GM23338 (cell line): ENCODE measurements at regions not wholly inside any gene's neighbourhood (a gene's known extent, or its start where the extent isn't known, plus 50 kb on each side); places are given as distances from the start of the nearest gene placed in this dataset.

Experiments
- ATAC-seq: fragments of 200-7000 bp; cut with Tn5 transposase; 3 replicates; pipeline ENCODE4 v1.9.1; 2020
- DNase-seq: peaks from one replicate; pipeline ENCODE4 v3.0.0-alpha.2; 2015; ENCODE audit warnings: low spot score
- H2AFZ ChIP-seq: fragments of 200-600 bp; sonication (generic); 2 replicates; pipeline ENCODE4 v1.8.0; 2016; ENCODE audit warnings: antibody characterized with exemption, mild to moderate bottlenecking, moderate library complexity
- H3F3A ChIP-seq: fragments of 200-600 bp; sonication (generic); replicated peaks from 2 replicates; pipeline ENCODE4 v1.8.0; 2017; ENCODE audit warnings: antibody characterized with exemption, mixed run types, low read depth
- H3K27ac ChIP-seq: fragments of 200-600 bp; sonication (generic); 2 replicates; pipeline ENCODE4 v1.6.1; 2016; ENCODE audit warnings: low read depth
- H3K27me3 ChIP-seq: fragments of 200-600 bp; sonication (generic); 2 replicates; pipeline ENCODE4 v1.8.0; 2016; ENCODE audit warnings: mild to moderate bottlenecking, mixed run types, moderate library complexity; ENCODE audit not compliant: insufficient read depth
- H3K36me3 ChIP-seq: fragments of 200-600 bp; sonication (generic); 2 replicates; pipeline ENCODE4 v1.8.0; 2016; ENCODE audit warnings: mild to moderate bottlenecking; ENCODE audit not compliant: insufficient read depth
- H3K4me1 ChIP-seq: fragments of 200-600 bp; sonication (generic); 2 replicates; pipeline ENCODE4 v1.8.0; 2016; ENCODE audit warnings: mild to moderate bottlenecking, moderate library complexity; ENCODE audit not compliant: insufficient read depth
- H3K4me2 ChIP-seq: fragments of 200-600 bp; sonication (generic); 2 replicates; pipeline ENCODE4 v1.7.1; 2017; ENCODE audit warnings: mixed run types
- H3K4me3 ChIP-seq: fragments of 200-600 bp; sonication (generic); 2 replicates; pipeline ENCODE4 v1.6.1; 2016; ENCODE audit warnings: mixed run types
- H3K79me2 ChIP-seq: fragments of 200-600 bp; sonication (generic); replicated peaks from 2 replicates; pipeline ENCODE4 v1.8.0; 2017; ENCODE audit warnings: mild to moderate bottlenecking; ENCODE audit not compliant: insufficient read depth
- H3K9me2 ChIP-seq: fragments of 200-600 bp; sonication (generic); 2 replicates; pipeline ENCODE4 v1.8.0; 2017; ENCODE audit not compliant: insufficient read depth
- H4K20me1 ChIP-seq: fragments of 200-600 bp; sonication (generic); replicated peaks from 2 replicates; pipeline ENCODE4 v1.8.0; 2017; ENCODE audit warnings: mild to moderate bottlenecking; ENCODE audit not compliant: insufficient read depth
- H3K27ac Mint-ChIP-seq: 2 replicates; pipeline ENCODE4 v1.8.0; 2020; ENCODE audit warnings: inconsistent platforms, mild to moderate bottlenecking, moderate library complexity, mixed read lengths
- H3K27me3 Mint-ChIP-seq: 3 replicates; pipeline ENCODE4 v1.8.0; 2022; ENCODE audit warnings: low read depth, mild to moderate bottlenecking, moderate library complexity, mixed read lengths, inconsistent platforms; ENCODE audit not compliant: insufficient read depth, poor library complexity
- H3K36me3 Mint-ChIP-seq: 3 replicates; pipeline ENCODE4 v1.8.0; 2021; ENCODE audit warnings: low read depth, mild to moderate bottlenecking, inconsistent platforms, moderate library complexity, mixed read lengths
- H3K4me1 Mint-ChIP-seq: 3 replicates; pipeline ENCODE4 v1.8.0; 2020; ENCODE audit warnings: mild to moderate bottlenecking, inconsistent platforms, mixed read lengths
- H3K4me3 Mint-ChIP-seq: 3 replicates; pipeline ENCODE4 v1.8.0; 2021; ENCODE audit warnings: moderate library complexity, mild to moderate bottlenecking, inconsistent platforms, mixed read lengths
- H3K9me3 Mint-ChIP-seq: 3 replicates; pipeline ENCODE4 v1.8.0; 2020; ENCODE audit warnings: moderate library complexity, mild to moderate bottlenecking, inconsistent platforms, mixed read lengths
- CREB1 ChIP-seq: fragments of 250-450 bp; sonication (Bioruptor Pico); IDR thresholded peaks from 2 replicates; pipeline ENCODE4 v1.5.0; 2020; ENCODE audit warnings: low read depth, mild to moderate bottlenecking, moderate library complexity
- NANOG ChIP-seq: IDR thresholded peaks from 2 replicates; pipeline ENCODE4 v1.6.1; 2016; ENCODE audit warnings: antibody characterized with exemption, borderline replicate concordance
- STAT1 ChIP-seq: IDR thresholded peaks from one replicate; pipeline ENCODE4 v1.6.1; 2016; ENCODE audit warnings: antibody characterized with exemption; ENCODE audit not compliant: unreplicated experiment
- ZNF114 ChIP-seq: fragments of 250-450 bp; sonication (Bioruptor Pico); IDR thresholded peaks from 2 replicates; pipeline ENCODE4 v1.5.0; 2020; ENCODE audit warnings: mild to moderate bottlenecking, moderate library complexity
- ZNF331 ChIP-seq: fragments of 250-450 bp; sonication (Bioruptor Pico); IDR thresholded peaks from 2 replicates; pipeline ENCODE4 v1.5.0; 2020; ENCODE audit warnings: low read depth, mild to moderate bottlenecking, moderate library complexity
- TF ChIP-seq, protein P1 (sequence below), 2 experiments: fragments of 200-600 bp in 1 of 2; sonication (generic) in 1 of 2; conservative IDR thresholded peaks; 2 replicates each; pipeline versions ENCODE4 v1.5.1 to v1.6.1; 2016 to 2017; ENCODE audit warnings: antibody characterized with exemption in 2 of 2, low read depth in 2 of 2, mild to moderate bottlenecking in 2 of 2, moderate library complexity in 1 of 2
- TF ChIP-seq, protein P2 (sequence below): IDR thresholded peaks from 2 replicates; pipeline ENCODE4 v1.6.1; 2016; ENCODE audit warnings: antibody characterized with exemption
- TF ChIP-seq, protein P3 (sequence below): IDR thresholded peaks from one replicate; pipeline ENCODE4 v1.6.1; 2018; ENCODE audit warnings: antibody characterized with exemption; ENCODE audit not compliant: unreplicated experiment

DNA sequence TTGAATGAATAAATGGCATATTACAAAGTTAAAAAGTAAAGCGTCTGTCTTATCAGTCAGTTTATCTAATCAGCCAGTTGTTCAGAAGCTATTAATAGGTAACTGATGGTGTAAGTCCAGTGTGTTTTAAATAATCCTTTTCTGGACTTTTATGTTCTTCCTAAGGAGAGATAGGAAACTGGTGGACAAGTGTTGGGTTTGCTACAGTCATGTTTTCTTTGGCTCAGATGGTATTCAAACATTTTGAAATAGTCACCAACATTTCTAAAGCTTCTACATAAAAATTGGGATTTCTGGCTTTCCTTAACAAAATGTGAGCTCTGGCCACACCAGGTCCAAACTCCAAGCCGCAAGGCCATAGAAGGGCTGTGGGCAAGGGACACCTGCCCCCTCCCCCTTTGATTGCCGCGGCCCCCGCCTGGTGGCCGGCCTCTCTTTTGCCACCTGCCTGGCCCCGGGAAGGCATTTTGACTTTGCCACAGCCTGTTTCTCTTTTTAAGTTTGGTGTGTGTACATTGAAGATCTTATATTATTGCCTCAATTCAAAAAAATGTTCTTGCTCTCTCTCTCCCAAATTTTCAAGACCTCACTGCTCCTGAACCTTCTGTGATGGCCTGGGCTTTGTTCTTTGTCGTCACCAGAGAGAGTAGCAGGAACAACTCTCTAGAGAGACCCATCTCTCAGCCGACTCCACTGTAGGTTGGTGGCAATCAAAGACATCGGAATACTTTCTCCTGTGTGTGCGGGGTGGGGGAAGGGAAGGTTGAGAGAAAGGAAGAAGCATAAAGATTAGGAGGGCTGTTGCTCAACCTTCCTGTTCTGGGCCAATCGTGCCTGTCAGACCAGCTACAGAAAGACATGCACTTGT is 84.0 kb upstream of the ZNF217 start:
- no peak for TF ChIP-seq STAT1
- TF ChIP-seq, protein P1, sequence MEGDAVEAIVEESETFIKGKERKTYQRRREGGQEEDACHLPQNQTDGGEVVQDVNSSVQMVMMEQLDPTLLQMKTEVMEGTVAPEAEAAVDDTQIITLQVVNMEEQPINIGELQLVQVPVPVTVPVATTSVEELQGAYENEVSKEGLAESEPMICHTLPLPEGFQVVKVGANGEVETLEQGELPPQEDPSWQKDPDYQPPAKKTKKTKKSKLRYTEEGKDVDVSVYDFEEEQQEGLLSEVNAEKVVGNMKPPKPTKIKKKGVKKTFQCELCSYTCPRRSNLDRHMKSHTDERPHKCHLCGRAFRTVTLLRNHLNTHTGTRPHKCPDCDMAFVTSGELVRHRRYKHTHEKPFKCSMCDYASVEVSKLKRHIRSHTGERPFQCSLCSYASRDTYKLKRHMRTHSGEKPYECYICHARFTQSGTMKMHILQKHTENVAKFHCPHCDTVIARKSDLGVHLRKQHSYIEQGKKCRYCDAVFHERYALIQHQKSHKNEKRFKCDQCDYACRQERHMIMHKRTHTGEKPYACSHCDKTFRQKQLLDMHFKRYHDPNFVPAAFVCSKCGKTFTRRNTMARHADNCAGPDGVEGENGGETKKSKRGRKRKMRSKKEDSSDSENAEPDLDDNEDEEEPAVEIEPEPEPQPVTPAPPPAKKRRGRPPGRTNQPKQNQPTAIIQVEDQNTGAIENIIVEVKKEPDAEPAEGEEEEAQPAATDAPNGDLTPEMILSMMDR (conservative IDR thresholded peaks at IDR 0.05; ENCODE audit: low read depth in 2 of 2) = peak in 1 of 2 experiments; percentile 25; a peak in 1 of 4 replicates
- no peak for TF ChIP-seq CREB1 (CRISPR knock-in tag)
- TF ChIP-seq, protein P2, sequence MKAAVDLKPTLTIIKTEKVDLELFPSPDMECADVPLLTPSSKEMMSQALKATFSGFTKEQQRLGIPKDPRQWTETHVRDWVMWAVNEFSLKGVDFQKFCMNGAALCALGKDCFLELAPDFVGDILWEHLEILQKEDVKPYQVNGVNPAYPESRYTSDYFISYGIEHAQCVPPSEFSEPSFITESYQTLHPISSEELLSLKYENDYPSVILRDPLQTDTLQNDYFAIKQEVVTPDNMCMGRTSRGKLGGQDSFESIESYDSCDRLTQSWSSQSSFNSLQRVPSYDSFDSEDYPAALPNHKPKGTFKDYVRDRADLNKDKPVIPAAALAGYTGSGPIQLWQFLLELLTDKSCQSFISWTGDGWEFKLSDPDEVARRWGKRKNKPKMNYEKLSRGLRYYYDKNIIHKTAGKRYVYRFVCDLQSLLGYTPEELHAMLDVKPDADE = no peak
- no peak for TF ChIP-seq ZNF114 (CRISPR knock-in tag)
- TF ChIP-seq ZNF331 (CRISPR knock-in tag) = no peak
- TF ChIP-seq NANOG = no peak
- TF ChIP-seq, protein P3, sequence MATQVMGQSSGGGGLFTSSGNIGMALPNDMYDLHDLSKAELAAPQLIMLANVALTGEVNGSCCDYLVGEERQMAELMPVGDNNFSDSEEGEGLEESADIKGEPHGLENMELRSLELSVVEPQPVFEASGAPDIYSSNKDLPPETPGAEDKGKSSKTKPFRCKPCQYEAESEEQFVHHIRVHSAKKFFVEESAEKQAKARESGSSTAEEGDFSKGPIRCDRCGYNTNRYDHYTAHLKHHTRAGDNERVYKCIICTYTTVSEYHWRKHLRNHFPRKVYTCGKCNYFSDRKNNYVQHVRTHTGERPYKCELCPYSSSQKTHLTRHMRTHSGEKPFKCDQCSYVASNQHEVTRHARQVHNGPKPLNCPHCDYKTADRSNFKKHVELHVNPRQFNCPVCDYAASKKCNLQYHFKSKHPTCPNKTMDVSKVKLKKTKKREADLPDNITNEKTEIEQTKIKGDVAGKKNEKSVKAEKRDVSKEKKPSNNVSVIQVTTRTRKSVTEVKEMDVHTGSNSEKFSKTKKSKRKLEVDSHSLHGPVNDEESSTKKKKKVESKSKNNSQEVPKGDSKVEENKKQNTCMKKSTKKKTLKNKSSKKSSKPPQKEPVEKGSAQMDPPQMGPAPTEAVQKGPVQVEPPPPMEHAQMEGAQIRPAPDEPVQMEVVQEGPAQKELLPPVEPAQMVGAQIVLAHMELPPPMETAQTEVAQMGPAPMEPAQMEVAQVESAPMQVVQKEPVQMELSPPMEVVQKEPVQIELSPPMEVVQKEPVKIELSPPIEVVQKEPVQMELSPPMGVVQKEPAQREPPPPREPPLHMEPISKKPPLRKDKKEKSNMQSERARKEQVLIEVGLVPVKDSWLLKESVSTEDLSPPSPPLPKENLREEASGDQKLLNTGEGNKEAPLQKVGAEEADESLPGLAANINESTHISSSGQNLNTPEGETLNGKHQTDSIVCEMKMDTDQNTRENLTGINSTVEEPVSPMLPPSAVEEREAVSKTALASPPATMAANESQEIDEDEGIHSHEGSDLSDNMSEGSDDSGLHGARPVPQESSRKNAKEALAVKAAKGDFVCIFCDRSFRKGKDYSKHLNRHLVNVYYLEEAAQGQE = no peak
- Histone ChIP-seq H3F3A (no peaks in the 10 kb centered on the region), H3K27me3 (no peaks in the 10 kb centered on the region), H3K4me3 (peak overlapping the region; percentile 12; the same call in 1 of the 2 replicates), H3K9me2 (no peaks in the 10 kb centered on the region), H3K27ac (no peak overlapping the region), H3K4me1 (peaks cover 25% of the 10 kb centered on the region), H3K79me2 (no peaks in the 10 kb centered on the region), H3K36me3 (no peaks in the 10 kb centered on the region), H3K4me2 (peak overlapping the region; percentile 32), H4K20me1 (no peaks in the 10 kb centered on the region), H2AFZ (peak overlapping the region; percentile 78)
- H3K27me3 Mint-ChIP-seq = peaks cover 8% of the 10 kb centered on the region
- ATAC-seq (peak; percentile 82), DNase-seq (peak; percentile 52)
- no peaks in the 10 kb centered on the region for H3K36me3 Mint-ChIP-seq
- peak overlapping the region; percentile 36 for H3K4me3 Mint-ChIP-seq
- peaks cover 29% of the 10 kb centered on the region for H3K4me1 Mint-ChIP-seq
- no peaks in the 10 kb centered on the region for H3K9me3 Mint-ChIP-seq
- H3K27ac Mint-ChIP-seq = peak overlapping the region; percentile 74
